Activated CD8-positive, alpha-beta memory T cell treated with anti-CD3 and anti-CD28 coated beads for 1 hour (primary cell): ENCODE measurements at regions not wholly inside any gene's neighbourhood (a gene's known extent, or its start where the extent isn't known, plus 50 kb on each side); places are given as distances from the start of the nearest gene placed in this dataset.

ENCODE experiments used
- DNase-seq, 2 donors: peaks; one replicate each; pipeline ENCODE4 v3.0.0-alpha.2; 2020; ENCODE audit warnings: low read depth in 1 of 2; ENCODE audit errors: extremely low read depth in 1 of 2

- DNase-seq = no peak
These were observed 288.1 kb upstream of the PRDM1 start for GRCh38 chr6:105797983-105798453.

GRCh38 chr6:105797286-105797979 is 288.7 kb upstream of the PRDM1 start:
- DNase-seq = no peak

- no peak for DNase-seq
These were observed 290.1 kb upstream of the PRDM1 start for GRCh38 chr6:105795913-105796517.

- no peak for DNase-seq
These were observed 290.8 kb upstream of the PRDM1 start for GRCh38 chr6:105795366-105795765.

GRCh38 chr6:105794870-105795269 is 291.3 kb upstream of the PRDM1 start:
- no peak for DNase-seq

- DNase-seq = no peak
These were observed 291.9 kb upstream of the PRDM1 start for GRCh38 chr6:105794239-105794638.

GRCh38 chr6:105793130-105793529 is 293.0 kb upstream of the PRDM1 start:
- DNase-seq = no peak

- no peak for DNase-seq
These were observed 294.4 kb upstream of the PRDM1 start for GRCh38 chr6:105791583-105792318.

GRCh38 chr6:105791179-105791578 is 295.0 kb upstream of the PRDM1 start:
- no peak for DNase-seq

GRCh38 chr6:105790635-105791034 is 295.5 kb upstream of the PRDM1 start:
- DNase-seq = no peak

GRCh38 chr6:105789935-105790334 is 296.2 kb upstream of the PRDM1 start:
- DNase-seq = no peak

- DNase-seq = no peak
These were observed 298.4 kb upstream of the PRDM1 start for GRCh38 chr6:105787747-105788146.

- DNase-seq = no peak
These were observed 299.1 kb upstream of the PRDM1 start for GRCh38 chr6:105786890-105787655.

- DNase-seq = no peak
These were observed 299.7 kb upstream of the PRDM1 start for GRCh38 chr6:105786449-105786848.

- DNase-seq = no peak
These were observed 300.9 kb upstream of the PRDM1 start for GRCh38 chr6:105785066-105785811.

- DNase-seq = no peak
These were observed 302.0 kb upstream of the PRDM1 start for GRCh38 chr6:105784179-105784578.

- DNase-seq = no peak
These were observed 302.7 kb upstream of the PRDM1 start for GRCh38 chr6:105783333-105783935.

GRCh38 chr6:105781915-105782314 is 304.2 kb upstream of the PRDM1 start:
- DNase-seq = no peak

GRCh38 chr6:105781248-105781647 is 304.9 kb upstream of the PRDM1 start:
- peak in 1 of 2 donors; percentile 11 for DNase-seq
